ENCODE measurements at regions not wholly inside any gene's neighbourhood (a gene's known extent, or its start where the extent isn't known, plus 50 kb on each side); places are given as distances from the start of the nearest gene placed in this dataset.

DNA sequence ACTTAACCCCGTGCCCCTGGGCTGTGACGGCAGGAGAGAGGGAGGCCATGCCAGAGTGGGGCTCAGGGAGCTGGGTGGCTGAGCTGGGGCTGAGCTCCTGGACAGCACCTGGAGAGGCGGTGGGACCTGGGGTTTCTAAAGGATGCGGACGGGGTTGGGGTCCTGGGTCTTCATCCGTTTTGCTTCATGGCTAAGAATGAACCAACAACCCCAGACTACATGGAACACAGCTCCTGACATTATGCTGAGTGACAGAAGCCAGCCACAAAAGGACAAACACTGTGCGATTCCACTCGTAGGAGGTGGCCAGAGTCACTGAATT, 60.6 kb downstream of the NCOR2 start:
- H3K36me3 Mint-ChIP-seq, result no peaks in the 10 kb centered on the region; the same call in 1 of the 2 replicates
- CTCF ChIA-PET, result interaction anchor here (0.8 kb wide), 1 partner anchor 16 kb away, joined by 3 read pairs; no protein-coding TSS in a partner anchor
- H3K4me1 Mint-ChIP-seq, result peaks cover 85% of the 10 kb centered on the region
- no peak for TF ChIP-seq ZNF532 (CRISPR knock-in tag; IDR thresholded peaks at IDR 0.05; ENCODE audit: borderline replicate concordance)
- TF ChIP-seq GTF2I (CRISPR knock-in tag; conservative IDR thresholded peaks at IDR 0.05), result no peak
- no peak for TF ChIP-seq ZNF671 (CRISPR knock-in tag; IDR thresholded peaks at IDR 0.05)
- TF ChIP-seq NFE2L1 (CRISPR knock-in tag; IDR thresholded peaks at IDR 0.05), result no peak
- no peak for TF ChIP-seq CREM (CRISPR knock-in tag; IDR thresholded peaks at IDR 0.05)
- TF ChIP-seq PRDM15 (CRISPR knock-in tag; IDR thresholded peaks at IDR 0.05), result no peak
- no peak for TF ChIP-seq MXD4 (CRISPR knock-in tag; IDR thresholded peaks at IDR 0.05; ENCODE audit: borderline replicate concordance)
- no peak for TF ChIP-seq AR (CRISPR knock-in tag; IDR thresholded peaks at IDR 0.05)
- TF ChIP-seq, protein P1, sequence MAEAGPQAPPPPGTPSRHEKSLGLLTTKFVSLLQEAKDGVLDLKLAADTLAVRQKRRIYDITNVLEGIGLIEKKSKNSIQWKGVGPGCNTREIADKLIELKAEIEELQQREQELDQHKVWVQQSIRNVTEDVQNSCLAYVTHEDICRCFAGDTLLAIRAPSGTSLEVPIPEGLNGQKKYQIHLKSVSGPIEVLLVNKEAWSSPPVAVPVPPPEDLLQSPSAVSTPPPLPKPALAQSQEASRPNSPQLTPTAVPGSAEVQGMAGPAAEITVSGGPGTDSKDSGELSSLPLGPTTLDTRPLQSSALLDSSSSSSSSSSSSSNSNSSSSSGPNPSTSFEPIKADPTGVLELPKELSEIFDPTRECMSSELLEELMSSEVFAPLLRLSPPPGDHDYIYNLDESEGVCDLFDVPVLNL (CRISPR knock-in tag; IDR thresholded peaks at IDR 0.05; ENCODE audit: borderline replicate concordance, low read depth), result no peak
- TF ChIP-seq MYBL2 (CRISPR knock-in tag; IDR thresholded peaks at IDR 0.05), result no peak
- no peak overlapping the region for H3K4me3 Mint-ChIP-seq
- ATAC-seq (no peak), DNase-seq (ENCODE audit: low spot score) (no peak)
- H3K9me3 Mint-ChIP-seq, result no peaks in the 10 kb centered on the region
- H3K27me3 Mint-ChIP-seq (ENCODE audit: low read depth), result no peaks in the 10 kb centered on the region
- POLR2A ChIA-PET, result interaction anchor here (1.1 kb wide), 1 partner anchor 20 kb away, joined by 5 read pairs; no protein-coding TSS in a partner anchor
- H3K27ac Mint-ChIP-seq, result peak overlapping the region; percentile 98

DNA sequence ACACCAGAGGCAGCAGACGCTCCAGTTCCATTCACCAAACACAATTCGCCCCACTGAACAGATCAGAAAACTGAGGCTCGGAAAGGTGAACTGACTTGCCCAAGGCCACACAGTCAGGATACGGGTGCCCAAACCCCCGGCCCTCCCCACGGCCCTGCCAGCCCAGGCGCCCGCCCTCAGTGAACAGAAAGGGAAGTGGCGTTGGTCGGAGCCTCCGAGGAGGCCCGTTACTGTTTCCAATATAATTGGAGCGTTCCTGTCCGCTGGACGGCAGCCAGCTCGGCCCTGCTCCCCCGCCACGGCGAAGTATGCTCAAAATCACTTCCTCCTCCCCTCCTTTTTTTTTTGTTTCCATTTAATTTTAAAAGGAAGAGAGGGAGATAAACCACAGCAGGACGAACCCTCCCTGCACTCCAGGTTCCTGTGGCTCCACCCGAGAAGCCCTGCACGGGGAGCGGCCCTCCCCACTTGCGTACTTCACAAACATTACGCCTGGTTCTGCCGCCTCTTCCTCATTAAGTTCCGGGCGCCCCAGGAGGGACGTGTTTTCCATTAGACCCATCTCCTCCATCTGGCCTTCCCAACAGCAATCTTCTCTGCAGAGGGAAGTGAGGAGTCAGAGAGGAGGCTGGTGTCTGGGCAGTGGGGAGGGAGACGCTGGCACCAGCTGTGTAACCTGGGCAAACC, 61.1 kb downstream of the NCOR2 start:
- Mint-ChIP-seq H3K36me3 (no peaks in the 10 kb centered on the region; the same call in 1 of the 2 replicates), H3K27me3 (ENCODE audit: low read depth) (no peaks in the 10 kb centered on the region), H3K27ac (peak overlapping the region; percentile 98), H3K9me3 (no peaks in the 10 kb centered on the region), H3K4me3 (no peak overlapping the region), H3K4me1 (peaks cover 90% of the 10 kb centered on the region)
- ATAC-seq, result no peak
- ChIA-PET CTCF (interaction anchor here (0.8 kb wide), 1 partner anchor 16 kb away, joined by 3 read pairs; no protein-coding TSS in a partner anchor), POLR2A (interaction anchor here (1.1 kb wide), 1 partner anchor 20 kb away, joined by 5 read pairs; no protein-coding TSS in a partner anchor)
- no peak for DNase-seq (ENCODE audit: low spot score)
- TF ChIP-seq SMAD3 (CRISPR knock-in tag; IDR thresholded peaks at IDR 0.05; ENCODE audit: borderline replicate concordance) (no peak), MLX (CRISPR knock-in tag; IDR thresholded peaks at IDR 0.05) (no peak), NFATC4 (CRISPR knock-in tag; IDR thresholded peaks at IDR 0.05) (no peak), RELA (CRISPR knock-in tag; IDR thresholded peaks at IDR 0.05; ENCODE audit: borderline replicate concordance) (no peak), MXD4 (CRISPR knock-in tag; IDR thresholded peaks at IDR 0.05; ENCODE audit: borderline replicate concordance) (no peak), SP1 (CRISPR knock-in tag; conservative IDR thresholded peaks at IDR 0.05) (no peak), SOX15 (CRISPR knock-in tag; IDR thresholded peaks at IDR 0.05) (no peak), NFE2L1 (CRISPR knock-in tag; IDR thresholded peaks at IDR 0.05) (no peak), ZNF263 (CRISPR knock-in tag; IDR thresholded peaks at IDR 0.05; ENCODE audit: low read depth) (no peak), ZNF416 (CRISPR knock-in tag; IDR thresholded peaks at IDR 0.05) (no peak)
- TF ChIP-seq, protein P2, sequence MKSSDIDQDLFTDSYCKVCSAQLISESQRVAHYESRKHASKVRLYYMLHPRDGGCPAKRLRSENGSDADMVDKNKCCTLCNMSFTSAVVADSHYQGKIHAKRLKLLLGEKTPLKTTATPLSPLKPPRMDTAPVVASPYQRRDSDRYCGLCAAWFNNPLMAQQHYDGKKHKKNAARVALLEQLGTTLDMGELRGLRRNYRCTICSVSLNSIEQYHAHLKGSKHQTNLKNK (CRISPR knock-in tag; IDR thresholded peaks at IDR 0.05), result no peak
- TF ChIP-seq, protein P1 (CRISPR knock-in tag; IDR thresholded peaks at IDR 0.05; ENCODE audit: borderline replicate concordance, low read depth), result no peak

Data from WTC11 (cell line).